ENCODE measurements at regions not wholly inside any gene's neighbourhood (a gene's known extent, or its start where the extent isn't known, plus 50 kb on each side); places are given as distances from the start of the nearest gene placed in this dataset.

DNA sequence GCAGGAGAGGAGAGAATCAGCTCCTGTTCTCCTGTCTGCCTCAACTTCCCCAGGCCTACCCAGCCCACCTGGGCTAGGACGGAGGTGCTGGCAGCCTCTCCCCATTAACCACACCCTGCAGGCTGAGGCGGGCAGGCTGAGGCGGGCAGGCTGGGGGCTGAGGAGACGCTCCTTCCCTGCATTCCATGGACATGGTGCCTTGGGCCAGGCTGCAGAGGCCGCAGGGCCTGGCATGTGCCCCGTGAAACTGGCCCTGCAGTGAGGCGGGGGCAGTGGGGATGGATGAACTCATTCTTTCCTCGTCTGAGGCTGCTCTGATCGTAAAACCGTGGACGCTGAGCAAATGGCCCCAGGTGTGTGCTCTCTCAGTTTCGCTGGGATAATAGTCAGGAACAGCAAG is 84.7 kb upstream of the LAPTM4A start:
- TF ChIP-seq CTCF (IDR thresholded peaks at IDR 0.05) (no peak), POLR2AphosphoS5 (IDR thresholded peaks at IDR 0.05; ENCODE audit: low read depth, low read length) (no peak), REST (IDR thresholded peaks at IDR 0.05; ENCODE audit: insufficient read depth in 1 of 2, low read depth in 2 of 2, low read length in 1 of 2) (no peak), TCF7L2 (IDR thresholded peaks at IDR 0.05; ENCODE audit: low read depth, low read length) (no peak)
